AG09309 (cell line): ENCODE measurements at regions not wholly inside any gene's neighbourhood (a gene's known extent, or its start where the extent isn't known, plus 50 kb on each side); places are given as distances from the start of the nearest gene placed in this dataset.

Experiments
- DNase-seq: peaks from one replicate; pipeline ENCODE4 v3.0.0-alpha.2; 2010; ENCODE audit warnings: low read depth
- H3K4me3 ChIP-seq: 2 replicates; pipeline ENCODE4 v1.5.1; 2011; ENCODE audit warnings: mild to moderate bottlenecking, low read depth, low read length, moderate library complexity; ENCODE audit not compliant: control insufficient read depth
- TF ChIP-seq, protein P1 (sequence below): IDR thresholded peaks from 2 replicates; pipeline ENCODE4 v1.5.1; 2011; ENCODE audit warnings: mild to moderate bottlenecking, low read depth, low read length, inconsistent platforms; ENCODE audit not compliant: insufficient read depth, control insufficient read depth; ENCODE audit errors: missing control alignments

DNA sequence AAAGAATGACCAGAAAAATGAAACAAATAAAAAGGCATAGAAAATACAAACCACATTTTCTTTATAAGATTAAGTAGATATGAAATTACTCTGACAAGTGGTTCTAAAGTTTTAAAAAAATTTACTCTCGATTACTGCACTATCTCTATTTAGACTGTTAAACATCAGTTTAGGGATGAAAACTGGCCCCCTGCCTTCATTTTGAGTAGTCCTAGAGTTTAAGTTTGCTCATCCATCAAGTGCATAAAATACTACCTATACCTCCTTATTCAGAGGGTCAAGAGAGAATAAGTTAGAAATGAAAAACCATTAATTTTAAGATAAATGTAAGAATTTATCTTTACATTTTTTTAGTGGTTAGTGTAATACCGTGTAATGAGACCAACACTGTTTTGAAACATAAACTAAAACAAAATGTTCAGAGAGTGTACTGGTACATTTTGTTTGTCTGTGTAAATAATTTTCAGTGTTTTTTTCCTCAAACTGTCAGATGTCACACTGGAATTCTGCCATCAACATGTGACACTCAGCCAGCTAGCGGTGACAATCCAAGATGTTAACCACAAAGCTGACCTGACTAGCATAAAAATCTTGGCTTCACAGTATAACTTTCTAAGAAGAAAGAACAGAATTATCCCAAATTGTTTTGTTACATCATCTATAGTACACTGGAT lies 184.8 kb upstream of the PCDH20 start:
- TF ChIP-seq, protein P1, sequence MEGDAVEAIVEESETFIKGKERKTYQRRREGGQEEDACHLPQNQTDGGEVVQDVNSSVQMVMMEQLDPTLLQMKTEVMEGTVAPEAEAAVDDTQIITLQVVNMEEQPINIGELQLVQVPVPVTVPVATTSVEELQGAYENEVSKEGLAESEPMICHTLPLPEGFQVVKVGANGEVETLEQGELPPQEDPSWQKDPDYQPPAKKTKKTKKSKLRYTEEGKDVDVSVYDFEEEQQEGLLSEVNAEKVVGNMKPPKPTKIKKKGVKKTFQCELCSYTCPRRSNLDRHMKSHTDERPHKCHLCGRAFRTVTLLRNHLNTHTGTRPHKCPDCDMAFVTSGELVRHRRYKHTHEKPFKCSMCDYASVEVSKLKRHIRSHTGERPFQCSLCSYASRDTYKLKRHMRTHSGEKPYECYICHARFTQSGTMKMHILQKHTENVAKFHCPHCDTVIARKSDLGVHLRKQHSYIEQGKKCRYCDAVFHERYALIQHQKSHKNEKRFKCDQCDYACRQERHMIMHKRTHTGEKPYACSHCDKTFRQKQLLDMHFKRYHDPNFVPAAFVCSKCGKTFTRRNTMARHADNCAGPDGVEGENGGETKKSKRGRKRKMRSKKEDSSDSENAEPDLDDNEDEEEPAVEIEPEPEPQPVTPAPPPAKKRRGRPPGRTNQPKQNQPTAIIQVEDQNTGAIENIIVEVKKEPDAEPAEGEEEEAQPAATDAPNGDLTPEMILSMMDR: no peak
- no peak overlapping the region for H3K4me3 ChIP-seq
- DNase-seq: no peak

DNA sequence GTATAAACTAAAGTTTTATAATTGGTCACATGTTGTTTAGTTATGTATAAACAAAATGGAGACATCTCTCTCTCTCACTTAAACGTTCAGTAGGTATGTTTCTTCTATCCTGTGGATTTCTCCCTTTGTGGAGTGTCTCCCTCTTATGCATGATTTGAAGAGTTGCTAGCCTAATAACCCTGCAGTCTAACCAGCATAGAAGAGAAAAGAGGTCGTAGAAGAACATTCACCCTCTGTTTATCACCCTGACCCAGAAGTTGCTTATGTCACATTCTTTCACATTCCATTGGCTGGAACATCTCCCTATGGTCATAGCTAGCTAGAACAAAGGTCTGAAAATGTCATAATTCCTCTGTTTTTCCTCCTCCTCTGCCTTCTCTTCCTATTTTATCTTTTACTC lies 176.8 kb upstream of the PCDH20 start:
- DNase-seq: no peak
- no peak overlapping the region for H3K4me3 ChIP-seq
- TF ChIP-seq, protein P1: no peak

DNA sequence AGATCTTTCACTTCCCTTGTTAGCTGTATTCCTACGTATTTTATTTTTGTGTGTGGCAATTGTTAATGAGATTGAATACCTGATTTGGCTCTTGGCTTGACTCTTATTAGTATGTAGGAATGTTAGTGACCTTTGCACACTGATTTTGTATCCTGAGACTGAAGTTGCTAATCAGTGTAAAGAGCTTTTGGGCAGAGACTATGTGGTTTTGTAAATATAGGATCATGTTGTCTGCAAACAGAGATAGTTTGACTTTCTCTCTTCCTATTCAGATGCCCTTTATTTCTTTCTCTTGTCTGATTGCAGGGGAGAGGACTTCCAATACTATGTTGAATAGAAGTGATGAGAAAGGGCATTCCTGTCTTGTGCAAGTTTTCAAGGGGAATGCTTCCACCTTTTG lies 160.3 kb upstream of the PCDH20 start:
- TF ChIP-seq, protein P1: no peak
- no peak overlapping the region for H3K4me3 ChIP-seq
- DNase-seq: no peak

DNA sequence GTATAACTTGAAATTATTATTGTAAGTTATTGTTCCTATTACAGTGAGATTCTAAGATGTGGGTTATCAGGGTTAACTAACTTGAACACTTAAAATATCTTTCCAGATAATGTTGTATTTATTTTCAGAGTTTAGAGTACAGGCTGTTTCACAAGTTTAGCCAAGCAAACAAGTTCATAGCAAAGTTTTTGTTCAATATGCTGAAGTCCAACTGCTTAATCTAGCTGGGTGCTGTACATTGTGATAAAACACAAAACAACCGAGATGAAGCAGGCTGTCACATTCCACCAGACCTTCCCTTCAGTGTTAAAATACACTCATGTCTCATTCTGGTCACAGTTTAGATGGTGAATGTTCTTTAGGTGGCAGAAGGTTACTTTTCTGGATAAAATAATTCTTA lies 148.0 kb upstream of the PCDH20 start:
- DNase-seq: no peak
- H3K4me3 ChIP-seq: no peak overlapping the region
- TF ChIP-seq, protein P1: no peak

DNA sequence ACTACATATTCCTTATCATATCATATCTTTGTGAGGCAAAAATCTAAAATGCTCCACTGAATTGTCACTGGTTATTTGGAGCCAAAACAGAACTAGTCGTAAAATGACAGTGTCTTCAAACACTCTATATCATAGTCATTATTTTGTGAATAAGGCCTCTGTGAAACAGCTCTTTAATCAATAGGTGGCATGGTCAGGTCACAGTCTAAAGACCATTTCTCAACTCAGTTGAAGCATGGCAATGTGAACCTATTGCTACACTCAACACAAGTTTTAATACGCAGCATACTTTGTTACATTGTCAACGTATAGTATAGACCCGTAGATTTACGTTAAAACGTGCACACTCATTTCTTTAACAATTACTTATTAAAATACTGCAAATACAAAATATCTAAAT lies 131.3 kb upstream of the PCDH20 start:
- TF ChIP-seq, protein P1: no peak
- DNase-seq: no peak

DNA sequence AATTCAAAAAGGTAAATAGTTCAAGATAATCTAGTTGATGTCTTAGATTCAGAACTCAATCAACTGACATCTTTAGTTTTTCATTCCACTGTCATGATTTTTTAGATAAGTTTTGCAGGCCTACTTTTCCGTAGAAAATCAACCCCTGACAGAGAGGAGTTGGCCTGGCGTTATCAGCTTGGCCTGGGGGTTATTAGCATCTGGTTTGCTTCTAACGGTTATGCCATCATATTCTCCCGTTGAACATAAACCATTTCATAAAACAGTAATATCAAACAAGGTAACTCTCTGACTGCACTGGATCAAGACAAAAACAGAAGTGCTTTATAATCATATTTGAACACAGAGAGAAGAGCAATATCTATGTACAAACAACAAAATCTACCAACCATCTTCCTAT lies 130.8 kb upstream of the PCDH20 start:
- H3K4me3 ChIP-seq: no peak overlapping the region
- TF ChIP-seq, protein P1: no peak
- DNase-seq: no peak

More for the DNA sequence above, 131.3 kb upstream of the PCDH20 start:
- H3K4me3 ChIP-seq: no peak overlapping the region
